GM19239 (cell line): ENCODE measurements at regions not wholly inside any gene's neighbourhood (a gene's known extent, or its start where the extent isn't known, plus 50 kb on each side); places are given as distances from the start of the nearest gene placed in this dataset.
A peak's percentile ranks its signal among the peaks of the same experiment; 100 is the strongest.

ENCODE experiments used
- DNase-seq: peaks from one replicate; pipeline ENCODE4 v3.0.0; 2011; ENCODE audit warnings: low spot score; ENCODE audit not compliant: insufficient read length
- FAIRE-seq: peaks from 2 replicates; lab custom pipeline; 2011; peaks lifted over from hg19 to GRCh38; lab: Jason Lieb, UNC

GRCh38 chr19:29263305-29264135, 50.6 kb upstream of the UQCRFS1 start:
- DNase-seq (peak; percentile 40), FAIRE-seq (no peak)

GRCh38 chr19:29264897-29265296, 51.9 kb upstream of the UQCRFS1 start:
- FAIRE-seq, result no peak
- DNase-seq, result no peak

- DNase-seq (no peak), FAIRE-seq (no peak)
Observed at GRCh38 chr19:29265436-29265835, 52.5 kb upstream of the UQCRFS1 start.

- DNase-seq (no peak), FAIRE-seq (no peak)
Observed at GRCh38 chr19:29266001-29266400, 53.0 kb upstream of the UQCRFS1 start.

GRCh38 chr19:29266603-29267002, 53.7 kb upstream of the UQCRFS1 start:
- FAIRE-seq (no peak), DNase-seq (no peak)

GRCh38 chr19:29267701-29268100, 54.8 kb upstream of the UQCRFS1 start:
- FAIRE-seq (no peak), DNase-seq (no peak)

- FAIRE-seq, result no peak
- no peak for DNase-seq
Observed at GRCh38 chr19:29268103-29268502, 55.2 kb upstream of the UQCRFS1 start.

GRCh38 chr19:29268721-29269393, 55.9 kb upstream of the UQCRFS1 start:
- DNase-seq (no peak), FAIRE-seq (no peak)

GRCh38 chr19:29269641-29270040, 56.7 kb upstream of the UQCRFS1 start:
- FAIRE-seq, result no peak
- no peak for DNase-seq

- FAIRE-seq (no peak), DNase-seq (no peak)
Observed at GRCh38 chr19:29271341-29271740, 58.4 kb upstream of the UQCRFS1 start.

GRCh38 chr19:29271911-29272310, 59.0 kb upstream of the UQCRFS1 start:
- FAIRE-seq, result no peak
- DNase-seq, result no peak

- FAIRE-seq, result no peak
- no peak for DNase-seq
Observed at GRCh38 chr19:29273000-29273640, 60.2 kb upstream of the UQCRFS1 start.

- FAIRE-seq, result no peak
- DNase-seq, result no peak
Observed at GRCh38 chr19:29275266-29275665, 62.3 kb upstream of the UQCRFS1 start.

GRCh38 chr19:29277102-29277501, 64.2 kb upstream of the UQCRFS1 start:
- FAIRE-seq (no peak), DNase-seq (peak; percentile 36)

GRCh38 chr19:29278716-29279115, 65.8 kb upstream of the UQCRFS1 start:
- no peak for FAIRE-seq
- DNase-seq, result no peak

GRCh38 chr19:29283366-29283765, 70.4 kb upstream of the UQCRFS1 start:
- DNase-seq (no peak), FAIRE-seq (no peak)

- FAIRE-seq, result no peak
- no peak for DNase-seq
Observed at GRCh38 chr19:29285187-29285687, 72.3 kb upstream of the UQCRFS1 start.

- DNase-seq (no peak), FAIRE-seq (no peak)
Observed at GRCh38 chr19:29285878-29286277, 72.9 kb upstream of the UQCRFS1 start.

- FAIRE-seq, result no peak
- DNase-seq, result no peak
Observed at GRCh38 chr19:29287061-29287460, 74.1 kb upstream of the UQCRFS1 start.

- FAIRE-seq (no peak), DNase-seq (no peak)
Observed at GRCh38 chr19:29288256-29288655, 75.3 kb upstream of the UQCRFS1 start.

- DNase-seq, result no peak
Observed at GRCh38 chr19:29289020-29289419, 76.1 kb upstream of the UQCRFS1 start.

More at GRCh38 chr19:29289020-29289419, 76.1 kb upstream of the UQCRFS1 start:
- no peak for FAIRE-seq
